AG04449 (cell line): ENCODE measurements at regions not wholly inside any gene's neighbourhood (a gene's known extent, or its start where the extent isn't known, plus 50 kb on each side); places are given as distances from the start of the nearest gene placed in this dataset.

ENCODE experiments used
- CTCF ChIA-PET: fragments of 350-600 bp; formaldehyde crosslinking; extraction: SDS; loops from one replicate; lab custom pipeline; 2021; ENCODE audit warnings: antibody characterized with exemption; lab: Yijun Ruan, JAX
- POLR2A ChIA-PET: fragments of 400-600, 350-600 bp; formaldehyde crosslinking; extraction: SDS; loops from one replicate; lab custom pipeline; 2020; ENCODE audit warnings: antibody characterized with exemption, inconsistent platforms; lab: Yijun Ruan, JAX
- DNase-seq: peaks from one replicate; pipeline ENCODE4 v3.0.0-alpha.2; 2010; ENCODE audit warnings: low read depth, low spot score
- H3K4me3 ChIP-seq: 2 replicates; pipeline ENCODE4 v1.5.1; 2011; ENCODE audit warnings: low read depth, mild to moderate bottlenecking, control low read depth, low read length
- CTCF ChIP-seq: IDR thresholded peaks from one replicate; pipeline ENCODE4 v1.5.1; 2011; ENCODE audit warnings: mild to moderate bottlenecking, moderate library complexity, low read length, control low read depth, inconsistent platforms; ENCODE audit not compliant: insufficient read depth; ENCODE audit errors: missing control alignments

GRCh38 chr14:51521764-51522163 lies 129.9 kb upstream of the FRMD6 start:
- TF ChIP-seq CTCF: no peak
- POLR2A ChIA-PET: interaction anchor here (0.6 to 2.1 kb wide), 11 partner anchors 12 to 217 kb away, joined by 3 to 16 read pairs (median 4); partner anchors contain the start of gene FRMD6
- H3K4me3 ChIP-seq: no peak overlapping the region
- DNase-seq: peak; percentile 88
- CTCF ChIA-PET: interaction anchor here (0.7 to 3.6 kb wide), 10 partner anchors 9 to 255 kb away, joined by 3 to 17 read pairs (median 4); partner anchors contain the start of gene FRMD6

- POLR2A ChIA-PET: interaction anchor here (2.1 kb wide), 1 partner anchor 129 kb away, joined by 13 read pairs; the partner anchor contains the start of gene FRMD6
- TF ChIP-seq CTCF: no peak
- no peak for DNase-seq
- CTCF ChIA-PET: interaction anchor here (3.6 kb wide), 1 partner anchor 240 kb away, joined by 17 read pairs; no protein-coding TSS in a partner anchor
- no peak overlapping the region for H3K4me3 ChIP-seq
These were observed 128.5 kb upstream of the FRMD6 start for GRCh38 chr14:51523243-51523642.

GRCh38 chr14:51525739-51526138 lies 126.0 kb upstream of the FRMD6 start:
- ChIA-PET POLR2A (no interaction called here), CTCF (interaction anchor here (1.5 to 2.8 kb wide), 3 partner anchors 9 to 251 kb away, joined by 4 to 11 read pairs (median 6); no protein-coding TSS in a partner anchor)
- no peak for DNase-seq
- TF ChIP-seq CTCF: no peak
- H3K4me3 ChIP-seq: no peak overlapping the region

- POLR2A ChIA-PET: interaction anchor here (0.6 kb wide), 1 partner anchor 235 kb away, joined by 3 read pairs; no protein-coding TSS in a partner anchor
- CTCF ChIA-PET: interaction anchor here (1.2 to 2.8 kb wide), 3 partner anchors 10 to 249 kb away, joined by 3 to 11 read pairs (median 6); no protein-coding TSS in a partner anchor
- TF ChIP-seq CTCF: no peak
- H3K4me3 ChIP-seq: no peak overlapping the region
- no peak for DNase-seq
These were observed 124.6 kb upstream of the FRMD6 start for GRCh38 chr14:51527073-51527472.

GRCh38 chr14:51529736-51530135 lies 122.0 kb upstream of the FRMD6 start:
- no peak overlapping the region for H3K4me3 ChIP-seq
- DNase-seq: no peak
- POLR2A ChIA-PET: no interaction called here
- CTCF ChIA-PET: interaction anchor here (0.9 to 1.1 kb wide), 2 partner anchors 9 to 10 kb away, joined by 3 to 4 read pairs; no protein-coding TSS in a partner anchor
- TF ChIP-seq CTCF: no peak

- POLR2A ChIA-PET: interaction anchor here (0.6 to 1.7 kb wide), 11 partner anchors 11 to 165 kb away, joined by 3 to 16 read pairs (median 3); no protein-coding TSS in a partner anchor
- CTCF ChIA-PET: interaction anchor here (0.6 to 4.4 kb wide), 5 partner anchors 13 to 250 kb away, joined by 3 to 24 read pairs (median 3); no protein-coding TSS in a partner anchor
- no peak for TF ChIP-seq CTCF
These were observed 118.5 kb upstream of the FRMD6 start for GRCh38 chr14:51533160-51533559.

More at GRCh38 chr14:51533160-51533559, 118.5 kb upstream of the FRMD6 start:
- peak; percentile 79 for DNase-seq
- H3K4me3 ChIP-seq: no peak overlapping the region
